ENCODE measurements at regions not wholly inside any gene's neighbourhood (a gene's known extent, or its start where the extent isn't known, plus 50 kb on each side); places are given as distances from the start of the nearest gene placed in this dataset.

GRCh38 chr6:14642842-14643241, 525.3 kb downstream of the CD83 start:
- Histone ChIP-seq H3K9ac (ENCODE audit: low read depth, low read length) (no peak overlapping the region), H3K36me3 (ENCODE audit: control insufficient read depth, insufficient read depth, low read length) (no peaks in the 10 kb centered on the region), H3K4me1 (ENCODE audit: control insufficient read depth, insufficient read depth, low read length) (peaks cover 36% of the 10 kb centered on the region), H3K27me3 (ENCODE audit: control insufficient read depth, insufficient read depth, low read length) (no peaks in the 10 kb centered on the region), H3K4me3 (ENCODE audit: low read depth, low read length) (no peak overlapping the region), H3K9me3 (ENCODE audit: control insufficient read depth, insufficient read depth, low read length) (no peaks in the 10 kb centered on the region)

GRCh38 chr6:14644381-14644780, 526.8 kb downstream of the CD83 start:
- Histone ChIP-seq H3K27me3 (ENCODE audit: control insufficient read depth, insufficient read depth, low read length) (no peaks in the 10 kb centered on the region), H3K4me3 (ENCODE audit: low read depth, low read length) (no peak overlapping the region), H3K9me3 (ENCODE audit: control insufficient read depth, insufficient read depth, low read length) (no peaks in the 10 kb centered on the region), H3K4me1 (ENCODE audit: control insufficient read depth, insufficient read depth, low read length) (peaks cover 28% of the 10 kb centered on the region), H3K9ac (ENCODE audit: low read depth, low read length) (no peak overlapping the region), H3K36me3 (ENCODE audit: control insufficient read depth, insufficient read depth, low read length) (no peaks in the 10 kb centered on the region)

- no peaks in the 10 kb centered on the region for H3K36me3 ChIP-seq (ENCODE audit: control insufficient read depth, insufficient read depth, low read length)
- H3K9ac ChIP-seq (ENCODE audit: low read depth, low read length) = no peak overlapping the region
- no peaks in the 10 kb centered on the region for H3K27me3 ChIP-seq (ENCODE audit: control insufficient read depth, insufficient read depth, low read length)
- peaks cover 21% of the 10 kb centered on the region for H3K4me1 ChIP-seq (ENCODE audit: control insufficient read depth, insufficient read depth, low read length)
- no peak overlapping the region for H3K4me3 ChIP-seq (ENCODE audit: low read depth, low read length)
- no peaks in the 10 kb centered on the region for H3K9me3 ChIP-seq (ENCODE audit: control insufficient read depth, insufficient read depth, low read length)
Observed at GRCh38 chr6:14645221-14645620, 527.6 kb downstream of the CD83 start.

- no peak overlapping the region for H3K4me3 ChIP-seq (ENCODE audit: low read depth, low read length)
- no peak overlapping the region for H3K9ac ChIP-seq (ENCODE audit: low read depth, low read length)
- no peaks in the 10 kb centered on the region for H3K36me3 ChIP-seq (ENCODE audit: control insufficient read depth, insufficient read depth, low read length)
- no peaks in the 10 kb centered on the region for H3K9me3 ChIP-seq (ENCODE audit: control insufficient read depth, insufficient read depth, low read length)
- H3K4me1 ChIP-seq (ENCODE audit: control insufficient read depth, insufficient read depth, low read length) = peaks cover 15% of the 10 kb centered on the region
- no peaks in the 10 kb centered on the region for H3K27me3 ChIP-seq (ENCODE audit: control insufficient read depth, insufficient read depth, low read length)
Observed at GRCh38 chr6:14645841-14646240, 528.3 kb downstream of the CD83 start.

GRCh38 chr6:14646371-14646770, 528.8 kb downstream of the CD83 start:
- no peaks in the 10 kb centered on the region for H3K36me3 ChIP-seq (ENCODE audit: control insufficient read depth, insufficient read depth, low read length)
- no peaks in the 10 kb centered on the region for H3K27me3 ChIP-seq (ENCODE audit: control insufficient read depth, insufficient read depth, low read length)
- no peak overlapping the region for H3K4me3 ChIP-seq (ENCODE audit: low read depth, low read length)
- no peaks in the 10 kb centered on the region for H3K9me3 ChIP-seq (ENCODE audit: control insufficient read depth, insufficient read depth, low read length)
- H3K9ac ChIP-seq (ENCODE audit: low read depth, low read length) = no peak overlapping the region
- H3K4me1 ChIP-seq (ENCODE audit: control insufficient read depth, insufficient read depth, low read length) = peaks cover 10% of the 10 kb centered on the region

GRCh38 chr6:14647357-14647756, 529.8 kb downstream of the CD83 start:
- Histone ChIP-seq H3K9me3 (ENCODE audit: control insufficient read depth, insufficient read depth, low read length) (no peaks in the 10 kb centered on the region), H3K4me1 (ENCODE audit: control insufficient read depth, insufficient read depth, low read length) (peaks cover under 1% of the 10 kb centered on the region), H3K36me3 (ENCODE audit: control insufficient read depth, insufficient read depth, low read length) (no peaks in the 10 kb centered on the region), H3K27me3 (ENCODE audit: control insufficient read depth, insufficient read depth, low read length) (no peaks in the 10 kb centered on the region), H3K4me3 (ENCODE audit: low read depth, low read length) (no peak overlapping the region), H3K9ac (ENCODE audit: low read depth, low read length) (no peak overlapping the region)

GRCh38 chr6:14652536-14652935, 535.0 kb downstream of the CD83 start:
- Histone ChIP-seq H3K27me3 (ENCODE audit: control insufficient read depth, insufficient read depth, low read length) (no peaks in the 10 kb centered on the region), H3K4me1 (ENCODE audit: control insufficient read depth, insufficient read depth, low read length) (no peaks in the 10 kb centered on the region), H3K9me3 (ENCODE audit: control insufficient read depth, insufficient read depth, low read length) (no peaks in the 10 kb centered on the region), H3K36me3 (ENCODE audit: control insufficient read depth, insufficient read depth, low read length) (no peaks in the 10 kb centered on the region), H3K4me3 (ENCODE audit: low read depth, low read length) (no peak overlapping the region), H3K9ac (ENCODE audit: low read depth, low read length) (no peak overlapping the region)

- H3K9me3 ChIP-seq (ENCODE audit: control insufficient read depth, insufficient read depth, low read length) = no peaks in the 10 kb centered on the region
- no peaks in the 10 kb centered on the region for H3K27me3 ChIP-seq (ENCODE audit: control insufficient read depth, insufficient read depth, low read length)
- no peaks in the 10 kb centered on the region for H3K36me3 ChIP-seq (ENCODE audit: control insufficient read depth, insufficient read depth, low read length)
- no peak overlapping the region for H3K9ac ChIP-seq (ENCODE audit: low read depth, low read length)
- H3K4me1 ChIP-seq (ENCODE audit: control insufficient read depth, insufficient read depth, low read length) = peaks cover 6% of the 10 kb centered on the region
- no peak overlapping the region for H3K4me3 ChIP-seq (ENCODE audit: low read depth, low read length)
Observed at GRCh38 chr6:14655201-14656061, 537.9 kb downstream of the CD83 start.

- Histone ChIP-seq H3K27me3 (ENCODE audit: control insufficient read depth, insufficient read depth, low read length) (no peaks in the 10 kb centered on the region), H3K36me3 (ENCODE audit: control insufficient read depth, insufficient read depth, low read length) (no peaks in the 10 kb centered on the region), H3K9ac (ENCODE audit: low read depth, low read length) (no peak overlapping the region), H3K9me3 (ENCODE audit: control insufficient read depth, insufficient read depth, low read length) (no peaks in the 10 kb centered on the region), H3K4me1 (ENCODE audit: control insufficient read depth, insufficient read depth, low read length) (peaks cover 6% of the 10 kb centered on the region), H3K4me3 (ENCODE audit: low read depth, low read length) (no peak overlapping the region)
Observed at GRCh38 chr6:14656078-14656521, 538.5 kb downstream of the CD83 start.

GRCh38 chr6:14656649-14657048, 539.1 kb downstream of the CD83 start:
- H3K27me3 ChIP-seq (ENCODE audit: control insufficient read depth, insufficient read depth, low read length) = no peaks in the 10 kb centered on the region
- no peaks in the 10 kb centered on the region for H3K36me3 ChIP-seq (ENCODE audit: control insufficient read depth, insufficient read depth, low read length)
- no peak overlapping the region for H3K9ac ChIP-seq (ENCODE audit: low read depth, low read length)
- H3K9me3 ChIP-seq (ENCODE audit: control insufficient read depth, insufficient read depth, low read length) = no peaks in the 10 kb centered on the region
- H3K4me1 ChIP-seq (ENCODE audit: control insufficient read depth, insufficient read depth, low read length) = peaks cover 6% of the 10 kb centered on the region
- H3K4me3 ChIP-seq (ENCODE audit: low read depth, low read length) = no peak overlapping the region

- Histone ChIP-seq H3K27me3 (ENCODE audit: control insufficient read depth, insufficient read depth, low read length) (no peaks in the 10 kb centered on the region), H3K9ac (ENCODE audit: low read depth, low read length) (no peak overlapping the region), H3K4me1 (ENCODE audit: control insufficient read depth, insufficient read depth, low read length) (peaks cover 6% of the 10 kb centered on the region), H3K36me3 (ENCODE audit: control insufficient read depth, insufficient read depth, low read length) (no peaks in the 10 kb centered on the region), H3K4me3 (ENCODE audit: low read depth, low read length) (no peak overlapping the region), H3K9me3 (ENCODE audit: control insufficient read depth, insufficient read depth, low read length) (no peaks in the 10 kb centered on the region)
Observed at GRCh38 chr6:14658030-14658429, 540.5 kb downstream of the CD83 start.

- no peak overlapping the region for H3K9ac ChIP-seq (ENCODE audit: low read depth, low read length)
Observed at GRCh38 chr6:14658886-14659561, 541.5 kb downstream of the CD83 start.

More at GRCh38 chr6:14658886-14659561, 541.5 kb downstream of the CD83 start:
- no peaks in the 10 kb centered on the region for H3K36me3 ChIP-seq (ENCODE audit: control insufficient read depth, insufficient read depth, low read length)
- no peak overlapping the region for H3K4me3 ChIP-seq (ENCODE audit: low read depth, low read length)
- H3K27me3 ChIP-seq (ENCODE audit: control insufficient read depth, insufficient read depth, low read length) = no peaks in the 10 kb centered on the region
- H3K9me3 ChIP-seq (ENCODE audit: control insufficient read depth, insufficient read depth, low read length) = no peaks in the 10 kb centered on the region
- H3K4me1 ChIP-seq (ENCODE audit: control insufficient read depth, insufficient read depth, low read length) = peaks cover 6% of the 10 kb centered on the region
